Stimulated activated naive CD8-positive, alpha-beta T cell treated with anti-CD3 and anti-CD28 coated beads, Interleukin-15, Interleukin-2, amounts not matched to agents 100 U/mL and 50 U/mL, for 24 hours (primary cell): ENCODE measurements at regions not wholly inside any gene's neighbourhood (a gene's known extent, or its start where the extent isn't known, plus 50 kb on each side); places are given as distances from the start of the nearest gene placed in this dataset.

ENCODE experiments used
- ATAC-seq: fragments of 150-1000 bp; cut with Tn5 transposase; one replicate; pipeline ENCODE4 v1.10.0; 2021
- DNase-seq: peaks from one replicate; pipeline ENCODE4 v3.0.0; 2021

- no peak for DNase-seq
- no peak for ATAC-seq
Measured at GRCh38 chr14:100439781-100440180, 116.6 kb downstream of the SLC25A47 start.

- no peak for ATAC-seq
- peak; percentile 45 for DNase-seq
Measured at GRCh38 chr14:100440207-100440631, 117.1 kb downstream of the SLC25A47 start.

DNA sequence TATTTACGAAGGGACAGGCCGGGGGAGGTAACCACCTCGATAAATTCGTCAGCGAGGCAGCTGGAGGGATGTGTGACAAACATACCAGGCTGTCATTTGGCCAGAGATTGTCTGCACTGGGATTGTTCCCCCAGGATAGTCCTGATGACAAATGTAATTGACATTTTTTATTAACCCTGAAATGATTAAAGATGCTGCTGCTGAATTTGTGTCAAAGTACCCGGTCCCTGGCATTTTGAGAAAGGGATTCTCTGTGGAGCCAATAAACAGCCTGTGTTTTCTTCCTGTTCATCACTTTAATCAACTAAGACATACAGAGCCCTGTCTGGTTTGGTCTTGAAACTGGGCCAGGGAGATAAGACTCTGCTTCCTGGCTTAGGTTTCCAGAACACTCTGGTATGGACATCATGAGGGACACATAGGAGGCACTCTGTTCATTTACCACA is 117.6 kb downstream of the SLC25A47 start:
- no peak for DNase-seq
- ATAC-seq, result no peak

GRCh38 chr14:100441271-100441947 is 118.3 kb downstream of the SLC25A47 start:
- peak; percentile 19 for ATAC-seq
- no peak for DNase-seq

DNA sequence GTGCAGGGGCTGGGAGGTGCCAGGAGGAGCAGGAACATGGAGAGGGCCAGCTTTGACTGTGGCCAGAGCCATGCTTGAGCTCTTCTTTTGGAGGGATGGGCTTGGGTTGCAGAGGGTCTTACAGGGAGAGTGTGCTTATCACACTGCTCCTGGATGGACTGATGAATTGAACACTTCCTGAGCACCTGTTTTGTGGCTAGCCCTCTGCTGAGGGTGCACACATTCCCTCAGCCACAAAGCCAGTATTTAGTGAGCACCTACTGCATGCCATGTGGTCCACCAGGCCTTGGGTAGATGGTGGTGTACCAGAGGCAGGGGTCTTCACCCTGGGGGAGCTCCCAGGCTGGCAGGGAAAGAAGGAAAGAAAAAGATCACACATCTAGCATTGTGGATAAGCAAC is 118.9 kb downstream of the SLC25A47 start:
- ATAC-seq, result no peak

GRCh38 chr14:100442498-100443490 is 119.7 kb downstream of the SLC25A47 start:
- DNase-seq (no peak), ATAC-seq (no peak)

More for the DNA sequence above, 118.9 kb downstream of the SLC25A47 start:
- no peak for DNase-seq

DNA sequence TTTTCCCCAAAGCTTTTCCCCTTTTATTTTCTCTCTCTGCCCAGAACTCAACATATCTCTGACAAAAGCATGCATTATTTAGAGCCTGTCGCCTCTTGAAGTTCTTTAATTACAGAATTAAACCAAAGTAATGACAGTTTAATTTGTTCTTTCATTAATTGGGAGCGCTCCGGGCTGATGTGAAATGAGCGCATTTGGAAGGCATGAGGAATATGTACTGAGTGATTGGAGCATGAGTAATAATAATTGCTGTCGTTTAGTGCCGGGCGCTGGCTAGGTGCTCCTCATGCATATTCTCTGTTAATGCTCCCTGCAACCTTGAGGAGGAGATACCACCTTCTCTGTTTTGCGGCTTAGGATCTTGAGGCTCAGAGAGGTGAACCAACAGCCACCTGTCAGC is 120.5 kb downstream of the SLC25A47 start:
- DNase-seq (no peak), ATAC-seq (no peak)

- ATAC-seq, result no peak
- DNase-seq, result no peak
Measured at GRCh38 chr14:100445436-100446088, 122.4 kb downstream of the SLC25A47 start.

DNA sequence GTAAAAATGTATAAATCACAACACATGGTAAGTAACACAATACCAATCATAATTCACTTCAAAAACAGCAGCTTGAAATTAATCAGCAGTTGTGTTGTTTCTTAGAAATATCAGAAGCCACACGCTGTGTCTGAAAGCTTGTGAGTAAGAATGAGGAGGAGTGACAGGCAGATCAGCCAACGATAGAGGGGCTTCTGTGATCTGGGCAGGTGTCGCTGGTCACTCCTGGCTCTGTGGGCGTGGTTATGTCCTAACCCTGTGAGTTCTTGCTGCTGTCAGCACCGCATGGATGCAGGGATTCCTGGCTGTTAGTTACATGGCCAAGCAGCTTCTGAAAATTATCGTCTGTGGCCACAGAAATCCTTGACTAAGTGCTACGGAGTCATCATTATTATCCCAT is 123.4 kb downstream of the SLC25A47 start:
- DNase-seq (no peak), ATAC-seq (no peak)

GRCh38 chr14:100448376-100448775 is 125.2 kb downstream of the SLC25A47 start:
- DNase-seq (no peak), ATAC-seq (no peak)

- peak; percentile 7 for ATAC-seq
- no peak for DNase-seq
Measured at GRCh38 chr14:100449225-100449987, 126.3 kb downstream of the SLC25A47 start.

- ATAC-seq (no peak), DNase-seq (no peak)
Measured at GRCh38 chr14:100450049-100450448, 126.9 kb downstream of the SLC25A47 start.

DNA sequence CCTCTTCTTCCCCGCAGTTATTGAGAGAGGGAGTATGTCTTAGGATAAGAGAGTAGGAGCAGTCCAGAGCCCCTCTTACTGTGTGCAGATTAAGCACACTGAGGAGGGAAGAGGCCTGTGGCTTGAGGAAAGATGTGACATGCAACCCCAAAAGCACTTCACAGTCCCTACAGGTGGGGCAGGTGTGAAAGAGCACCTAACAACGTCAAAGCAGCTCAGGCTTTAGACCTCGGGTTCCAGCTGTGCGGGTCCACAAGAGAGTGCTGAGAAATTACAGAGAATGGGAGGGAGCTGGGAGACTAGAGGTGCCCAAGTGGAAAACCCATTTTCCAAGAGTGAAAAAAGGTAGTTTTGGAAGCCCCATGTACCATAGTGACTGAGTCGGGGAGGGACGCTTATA is 127.6 kb downstream of the SLC25A47 start:
- DNase-seq (no peak), ATAC-seq (no peak)

DNA sequence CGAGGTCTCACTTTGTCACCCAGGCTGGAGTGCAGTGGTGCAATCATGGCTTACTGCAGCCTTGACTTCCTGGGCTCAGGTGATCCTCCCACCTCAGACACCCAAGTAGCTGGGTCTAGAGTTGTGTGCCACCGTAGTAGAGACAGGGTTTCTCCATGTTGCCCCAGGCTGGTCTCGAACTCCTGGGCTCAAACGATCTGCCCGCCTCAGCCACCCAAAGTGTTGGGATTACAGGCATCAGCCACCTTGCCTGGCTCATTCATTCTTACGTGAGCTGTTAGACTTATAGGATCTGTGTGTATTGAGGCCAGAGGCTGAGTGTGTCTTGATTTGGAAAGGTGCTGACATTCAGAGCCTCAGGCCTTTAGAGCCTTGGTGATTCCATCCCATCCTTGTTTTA is 128.1 kb downstream of the SLC25A47 start:
- ATAC-seq, result no peak
- no peak for DNase-seq

GRCh38 chr14:100453930-100454329 is 130.8 kb downstream of the SLC25A47 start:
- DNase-seq, result no peak
- no peak for ATAC-seq

DNA sequence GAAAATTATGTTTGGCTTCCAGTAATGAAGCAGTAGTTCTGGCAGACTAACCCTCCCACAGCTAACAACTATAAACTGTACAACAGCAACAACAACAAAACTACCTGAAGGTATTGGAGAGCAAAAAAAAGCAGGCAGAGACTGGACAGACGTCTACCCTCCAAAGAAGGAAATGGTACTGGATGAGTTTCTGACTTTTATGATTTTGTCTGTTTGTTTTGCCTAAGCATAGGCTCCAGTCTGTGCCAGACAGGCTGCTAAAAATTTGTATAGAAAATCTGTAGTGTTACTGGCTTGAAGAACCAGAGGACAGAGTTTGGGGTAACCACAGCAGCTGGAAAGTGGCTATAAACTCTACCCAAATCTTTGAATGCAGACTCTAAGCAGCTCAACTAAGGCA is 131.3 kb downstream of the SLC25A47 start:
- ATAC-seq, result no peak

DNA sequence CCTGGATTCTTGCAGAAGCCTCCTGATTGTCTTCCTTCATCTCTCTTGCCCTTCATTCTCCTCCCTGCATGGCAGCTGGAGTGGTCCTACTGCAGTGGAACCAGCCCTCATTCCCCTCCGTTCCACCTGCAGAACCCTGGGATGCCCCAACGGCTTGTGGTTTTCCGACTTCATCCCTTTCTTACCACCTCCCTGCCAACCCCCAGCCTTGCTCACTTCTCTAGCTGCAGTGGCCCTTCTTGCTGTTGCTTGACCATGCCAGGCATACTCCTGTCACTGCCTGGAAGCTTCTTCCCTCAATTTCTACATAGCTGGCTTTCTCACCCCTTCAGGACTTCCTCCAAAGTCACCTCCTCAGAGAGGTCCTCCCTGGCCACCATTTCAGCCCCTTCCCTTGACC is 123.3 kb downstream of the BEGAIN start:
- DNase-seq (no peak), ATAC-seq (no peak)

More for the DNA sequence above, 131.3 kb downstream of the SLC25A47 start:
- DNase-seq, result no peak

GRCh38 chr14:100466111-100466856 is 120.9 kb downstream of the BEGAIN start:
- no peak for DNase-seq
- no peak for ATAC-seq

DNA sequence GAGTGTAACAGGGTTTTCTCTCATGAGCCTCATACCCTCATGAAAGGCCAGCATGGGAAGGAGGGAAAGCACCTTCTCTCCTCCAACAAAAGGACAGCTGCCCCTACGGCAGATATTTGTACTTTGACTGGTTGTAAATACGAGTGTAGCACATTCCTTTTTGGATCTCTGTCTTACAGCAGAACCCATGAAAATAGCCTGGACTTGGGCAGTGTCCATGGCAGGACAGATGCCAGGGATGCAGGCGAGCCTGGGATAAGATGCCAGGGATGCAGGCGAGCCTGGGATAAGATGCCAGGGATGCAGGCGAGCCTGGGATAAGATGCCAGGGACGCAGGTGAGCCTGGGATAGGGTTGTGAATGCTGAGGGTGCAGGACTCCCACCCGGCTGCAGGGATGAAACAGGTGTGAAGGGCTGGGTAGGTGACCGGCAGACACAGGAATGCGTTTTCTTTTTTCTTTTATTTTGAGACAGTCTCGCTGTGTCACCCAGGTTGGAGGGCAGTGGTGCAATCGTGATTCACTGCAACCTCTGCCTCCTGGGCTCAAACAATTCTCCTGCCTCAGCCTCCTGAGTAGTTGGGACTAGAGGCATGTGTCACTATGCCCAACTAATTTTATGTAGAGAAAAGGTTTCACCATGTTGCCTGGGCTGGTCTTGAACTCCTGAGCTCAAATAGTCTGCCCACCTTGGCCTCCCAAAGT is 120.0 kb downstream of the BEGAIN start:
- ATAC-seq, result no peak

GRCh38 chr14:100467939-100468338 is 119.3 kb downstream of the BEGAIN start:
- no peak for DNase-seq
- ATAC-seq, result no peak

More for the DNA sequence above, 120.0 kb downstream of the BEGAIN start:
- DNase-seq, result no peak
